RWPE2 (cell line): ENCODE measurements at regions not wholly inside any gene's neighbourhood (a gene's known extent, or its start where the extent isn't known, plus 50 kb on each side); places are given as distances from the start of the nearest gene placed in this dataset.

Experiments used
- ATAC-seq: fragments of 200-7000 bp; cut with Tn5 transposase; 3 replicates; pipeline ENCODE4 v1.9.1; 2021; ENCODE audit warnings: low read depth
- DNase-seq: peaks from one replicate; pipeline ENCODE4 v3.0.0-alpha.2; 2020; ENCODE audit warnings: low spot score
- H3K27ac ChIP-seq: fragments of 450-650 bp; 2 replicates; pipeline ENCODE4 v1.5.1; 2017; ENCODE audit warnings: mild to moderate bottlenecking; ENCODE audit not compliant: poor library complexity, severe bottlenecking
- H3K27me3 ChIP-seq: fragments of 250-450 bp; sonication (Bioruptor Pico); 2 replicates; pipeline ENCODE4 v1.5.1; 2021; ENCODE audit warnings: mild to moderate bottlenecking, moderate library complexity; ENCODE audit not compliant: insufficient read depth, poor library complexity, severe bottlenecking
- H3K36me3 ChIP-seq: fragments of 250-450 bp; sonication (Bioruptor Pico); 2 replicates; pipeline ENCODE4 v1.5.1; 2020; ENCODE audit warnings: low read depth, mild to moderate bottlenecking, moderate library complexity
- H3K4me1 ChIP-seq: fragments of 250-450 bp; sonication (Bioruptor Pico); 2 replicates; pipeline ENCODE4 v1.5.1; 2021; ENCODE audit warnings: mild to moderate bottlenecking, moderate library complexity; ENCODE audit not compliant: insufficient read depth, poor library complexity, severe bottlenecking
- H3K4me3 ChIP-seq: fragments of 250-450 bp; sonication (Bioruptor Pico); 2 replicates; pipeline ENCODE4 v1.5.1; 2021; ENCODE audit warnings: mild to moderate bottlenecking, moderate library complexity; ENCODE audit not compliant: severe bottlenecking
- H3K9me3 ChIP-seq: fragments of 250-450 bp; sonication (Bioruptor Pico); 2 replicates; pipeline ENCODE4 v1.5.1; 2021; ENCODE audit warnings: mild to moderate bottlenecking, moderate library complexity; ENCODE audit not compliant: severe bottlenecking
- CTCF ChIP-seq: fragments of 450-650 bp; IDR thresholded peaks from one replicate; pipeline ENCODE4 v1.5.1; 2017; ENCODE audit warnings: mild to moderate bottlenecking, moderate library complexity; ENCODE audit not compliant: poor library complexity, severe bottlenecking

- Histone ChIP-seq H3K4me1 (no peaks in the 10 kb centered on the region), H3K36me3 (no peaks in the 10 kb centered on the region), H3K27me3 (no peaks in the 10 kb centered on the region), H3K9me3 (no peaks in the 10 kb centered on the region), H3K27ac (no peak overlapping the region), H3K4me3 (no peak overlapping the region)
- DNase-seq (no peak), ATAC-seq (no peak)
- no peak for TF ChIP-seq CTCF
Observed at GRCh38 chr6:43875849-43876572, 106.0 kb downstream of the VEGFA start.

GRCh38 chr6:43874814-43875590, 105.0 kb downstream of the VEGFA start:
- DNase-seq = no peak
- Histone ChIP-seq H3K27ac (no peak overlapping the region), H3K27me3 (no peaks in the 10 kb centered on the region), H3K36me3 (no peaks in the 10 kb centered on the region), H3K4me3 (no peak overlapping the region), H3K4me1 (no peaks in the 10 kb centered on the region), H3K9me3 (no peaks in the 10 kb centered on the region)
- no peak for ATAC-seq
- no peak for TF ChIP-seq CTCF

- no peaks in the 10 kb centered on the region for H3K4me1 ChIP-seq
- ATAC-seq (no peak), DNase-seq (no peak)
- no peaks in the 10 kb centered on the region for H3K9me3 ChIP-seq
- no peak overlapping the region for H3K27ac ChIP-seq
- H3K27me3 ChIP-seq = no peaks in the 10 kb centered on the region
- no peak for TF ChIP-seq CTCF
- no peaks in the 10 kb centered on the region for H3K36me3 ChIP-seq
- H3K4me3 ChIP-seq = no peak overlapping the region
Observed at GRCh38 chr6:43873806-43874714, 104.0 kb downstream of the VEGFA start.

DNA sequence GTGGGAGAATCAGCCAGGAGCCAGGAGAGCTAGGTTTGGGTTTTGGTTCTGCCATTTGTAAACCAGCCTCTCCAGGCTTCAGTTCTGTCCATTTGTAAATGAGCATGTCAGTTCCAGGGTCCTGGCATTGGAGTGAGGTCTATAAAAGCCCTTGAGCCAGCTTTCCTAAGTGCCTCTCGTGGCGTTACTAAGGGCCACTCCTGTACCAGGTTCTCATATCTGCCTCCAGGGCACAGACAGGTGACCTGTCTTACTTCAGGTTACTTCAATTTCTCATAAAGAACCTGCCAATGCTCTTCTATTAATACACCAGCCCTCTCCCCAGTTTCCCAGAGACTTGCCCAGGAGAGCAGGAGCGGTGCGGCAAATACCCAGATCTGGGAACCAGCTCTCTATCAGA, 101.9 kb downstream of the VEGFA start:
- Histone ChIP-seq H3K4me1 (no peaks in the 10 kb centered on the region), H3K27me3 (no peaks in the 10 kb centered on the region), H3K36me3 (no peaks in the 10 kb centered on the region), H3K27ac (no peak overlapping the region), H3K9me3 (no peaks in the 10 kb centered on the region), H3K4me3 (no peak overlapping the region)
- DNase-seq = no peak
- TF ChIP-seq CTCF = no peak
- ATAC-seq = no peak
